ENCODE measurements at regions not wholly inside any gene's neighbourhood (a gene's known extent, or its start where the extent isn't known, plus 50 kb on each side); places are given as distances from the start of the nearest gene placed in this dataset.

- Histone ChIP-seq H3K4me3 (no peak overlapping the region), H3K9me3 (no peaks in the 10 kb centered on the region), H3K4me1 (no peaks in the 10 kb centered on the region), H3K27ac (no peak overlapping the region), H3K4me2 (no peak overlapping the region)
- no peak for FAIRE-seq
- no peak for DNase-seq (ENCODE audit: low read depth in 1 of 2, low spot score in 1 of 2)
- ATAC-seq, result no peak
- TF ChIP-seq CTCF (IDR thresholded peaks at IDR 0.05) (no peak), REST (IDR thresholded peaks at IDR 0.05) (no peak), HOXA7 (CRISPR knock-in tag; IDR thresholded peaks at IDR 0.05) (no peak), CBX2 (IDR thresholded peaks at IDR 0.05; ENCODE audit: borderline replicate concordance, low read depth) (no peak), MAZ (IDR thresholded peaks at IDR 0.05; ENCODE audit: borderline replicate concordance, low read depth, low read length) (no peak), KDM1A (IDR thresholded peaks at IDR 0.05; ENCODE audit: low read depth) (no peak), HEYL (CRISPR knock-in tag; IDR thresholded peaks at IDR 0.05) (no peak), POLR2A (IDR thresholded peaks at IDR 0.05; ENCODE audit: low read length) (no peak), ESRRA (IDR thresholded peaks at IDR 0.05; ENCODE audit: borderline replicate concordance, low read length) (no peak)
- ChIA-PET CTCF (no interaction called here), POLR2A (no interaction called here)
Measured at GRCh38 chr12:30442461-30442860, 253.2 kb downstream of the IPO8 start.

- DNase-seq (ENCODE audit: low read depth in 1 of 2, low spot score in 1 of 2), result peak; percentile 28 to 35
Measured at GRCh38 chr12:30440826-30441602, 254.7 kb downstream of the IPO8 start.

GRCh38 chr12:30439201-30439600, 256.5 kb downstream of the IPO8 start:
- ChIA-PET CTCF (no interaction called here), POLR2A (no interaction called here)
- Histone ChIP-seq H3K27ac (no peak overlapping the region), H3K4me3 (no peak overlapping the region), H3K4me2 (no peak overlapping the region), H3K9me3 (no peaks in the 10 kb centered on the region), H3K4me1 (no peaks in the 10 kb centered on the region)
- DNase-seq (ENCODE audit: low read depth in 1 of 2, low spot score in 1 of 2) (no peak), ATAC-seq (no peak), FAIRE-seq (no peak)
- no peak for TF ChIP-seq FOXS1 (CRISPR knock-in tag; IDR thresholded peaks at IDR 0.05)
- no peak for TF ChIP-seq CBX2 (IDR thresholded peaks at IDR 0.05; ENCODE audit: borderline replicate concordance, low read depth)
- TF ChIP-seq SREBF2 (IDR thresholded peaks at IDR 0.05), result no peak
- no peak for TF ChIP-seq HMGXB4 (CRISPR knock-in tag; IDR thresholded peaks at IDR 0.05; ENCODE audit: borderline replicate concordance)
- TF ChIP-seq GATA3 (IDR thresholded peaks at IDR 0.05; ENCODE audit: borderline replicate concordance), result no peak
- no peak for TF ChIP-seq BHLHE40 (IDR thresholded peaks at IDR 0.05; ENCODE audit: low read depth, low read length)
- 49% methylated on average over 4 of the region's 4 CpGs for WGBS (ENCODE audit: missing lambda C conversion rate)

More at GRCh38 chr12:30440826-30441602, 254.7 kb downstream of the IPO8 start:
- POLR2A ChIA-PET, result no interaction called here
- CTCF ChIA-PET, result interaction anchor here (0.7 to 1.2 kb wide), 4 partner anchors 11 to 50 kb away, joined by 3 to 5 read pairs (median 4); no protein-coding TSS in a partner anchor
- 51% methylated on average over 7 of the region's 7 CpGs for WGBS (ENCODE audit: missing lambda C conversion rate)
- ATAC-seq, result peak; percentile 90 to 92; a peak in 5 of 6 replicates
- FAIRE-seq, result no peak
- TF ChIP-seq NR3C1 (IDR thresholded peaks at IDR 0.05), result no peak
- no peak for TF ChIP-seq HEYL (CRISPR knock-in tag; IDR thresholded peaks at IDR 0.05)
- no peak for TF ChIP-seq ZC3H11A (IDR thresholded peaks at IDR 0.05)
- no peak for TF ChIP-seq HDAC2 (IDR thresholded peaks at IDR 0.05)
- TF ChIP-seq KDM5A (IDR thresholded peaks at IDR 0.05), result no peak
- TF ChIP-seq POLR2A (IDR thresholded peaks at IDR 0.05; ENCODE audit: low read length), result no peak
- no peak overlapping the region for H3K4me2 ChIP-seq
- no peaks in the 10 kb centered on the region for H3K9me3 ChIP-seq
- no peaks in the 10 kb centered on the region for H3K4me1 ChIP-seq
- no peak overlapping the region for H3K27ac ChIP-seq
- H3K4me3 ChIP-seq, result no peak overlapping the region

All from A549 (cell line).